ENCODE measurements at regions not wholly inside any gene's neighbourhood (a gene's known extent, or its start where the extent isn't known, plus 50 kb on each side); places are given as distances from the start of the nearest gene placed in this dataset.

DNA sequence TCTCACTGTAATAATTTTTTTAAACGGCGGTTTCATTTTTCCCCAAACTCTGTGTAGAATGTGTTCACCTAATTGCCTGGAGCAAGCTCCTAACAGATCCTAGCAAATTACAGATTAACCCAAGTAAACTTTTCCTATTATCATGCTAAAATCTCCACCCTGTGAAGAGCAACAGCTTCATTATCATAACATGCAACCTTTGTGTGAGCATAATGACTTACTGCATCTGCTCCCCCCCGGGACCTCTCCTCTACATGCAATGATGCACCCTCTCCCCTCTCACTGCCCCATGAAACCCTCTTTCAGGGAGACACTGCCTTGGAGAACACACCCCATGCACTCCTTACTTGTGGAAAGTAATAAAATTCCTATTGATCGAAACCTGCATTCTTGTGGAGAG is 717.0 kb upstream of the TMPRSS15 start:
- 85 to 91% methylated on average over 4 of the region's 4 CpGs for WGBS, 2 donors
- Histone ChIP-seq H3K27me3 (no peaks in the 10 kb centered on the region), H3K4me3 (no peak overlapping the region), H3K4me1 (no peaks in the 10 kb centered on the region), H3K27ac (no peak overlapping the region), H3K36me3 (no peaks in the 10 kb centered on the region), H3K9me3 (no peaks in the 10 kb centered on the region)
- no peak for DNase-seq
- TF ChIP-seq EP300 (IDR thresholded peaks at IDR 0.05) (no peak), POLR2A (IDR thresholded peaks at IDR 0.05) (no peak), POLR2AphosphoS5 (IDR thresholded peaks at IDR 0.05) (no peak)
- TF ChIP-seq, protein P1, sequence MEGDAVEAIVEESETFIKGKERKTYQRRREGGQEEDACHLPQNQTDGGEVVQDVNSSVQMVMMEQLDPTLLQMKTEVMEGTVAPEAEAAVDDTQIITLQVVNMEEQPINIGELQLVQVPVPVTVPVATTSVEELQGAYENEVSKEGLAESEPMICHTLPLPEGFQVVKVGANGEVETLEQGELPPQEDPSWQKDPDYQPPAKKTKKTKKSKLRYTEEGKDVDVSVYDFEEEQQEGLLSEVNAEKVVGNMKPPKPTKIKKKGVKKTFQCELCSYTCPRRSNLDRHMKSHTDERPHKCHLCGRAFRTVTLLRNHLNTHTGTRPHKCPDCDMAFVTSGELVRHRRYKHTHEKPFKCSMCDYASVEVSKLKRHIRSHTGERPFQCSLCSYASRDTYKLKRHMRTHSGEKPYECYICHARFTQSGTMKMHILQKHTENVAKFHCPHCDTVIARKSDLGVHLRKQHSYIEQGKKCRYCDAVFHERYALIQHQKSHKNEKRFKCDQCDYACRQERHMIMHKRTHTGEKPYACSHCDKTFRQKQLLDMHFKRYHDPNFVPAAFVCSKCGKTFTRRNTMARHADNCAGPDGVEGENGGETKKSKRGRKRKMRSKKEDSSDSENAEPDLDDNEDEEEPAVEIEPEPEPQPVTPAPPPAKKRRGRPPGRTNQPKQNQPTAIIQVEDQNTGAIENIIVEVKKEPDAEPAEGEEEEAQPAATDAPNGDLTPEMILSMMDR (IDR thresholded peaks at IDR 0.05), result no peak
- intact Hi-C loops (cut with DNase I), result no loop called here

DNA sequence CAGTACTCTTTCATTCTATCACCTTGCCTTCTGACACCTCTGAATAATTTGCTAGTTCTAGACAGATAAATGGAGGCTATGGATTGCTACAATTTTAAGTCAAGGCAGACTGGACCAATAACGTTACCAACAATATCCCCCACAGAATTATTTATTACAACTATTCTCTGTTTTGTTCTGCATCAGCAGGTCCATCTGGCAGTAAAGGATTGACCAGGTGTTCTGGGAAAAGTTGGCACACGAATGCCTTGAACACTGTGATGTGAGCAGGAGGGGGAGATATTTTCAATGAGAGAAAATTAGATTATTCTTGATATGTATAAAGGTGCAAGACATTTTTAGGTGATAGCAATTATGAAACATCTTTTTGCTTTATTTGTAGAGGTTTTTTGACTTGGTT is 718.8 kb upstream of the TMPRSS15 start:
- Histone ChIP-seq H3K36me3 (no peaks in the 10 kb centered on the region), H3K4me1 (no peaks in the 10 kb centered on the region), H3K4me3 (no peak overlapping the region), H3K27me3 (no peaks in the 10 kb centered on the region), H3K27ac (no peak overlapping the region), H3K9me3 (no peaks in the 10 kb centered on the region)
- 52 to 69% methylated on average over 2 of the region's 2 CpGs for WGBS, 2 donors
- TF ChIP-seq, protein P1 (IDR thresholded peaks at IDR 0.05), result no peak
- TF ChIP-seq POLR2AphosphoS5 (IDR thresholded peaks at IDR 0.05) (no peak), POLR2A (IDR thresholded peaks at IDR 0.05) (no peak), EP300 (IDR thresholded peaks at IDR 0.05) (no peak)
- DNase-seq, result no peak
- intact Hi-C loops (cut with DNase I), result no loop called here

DNA sequence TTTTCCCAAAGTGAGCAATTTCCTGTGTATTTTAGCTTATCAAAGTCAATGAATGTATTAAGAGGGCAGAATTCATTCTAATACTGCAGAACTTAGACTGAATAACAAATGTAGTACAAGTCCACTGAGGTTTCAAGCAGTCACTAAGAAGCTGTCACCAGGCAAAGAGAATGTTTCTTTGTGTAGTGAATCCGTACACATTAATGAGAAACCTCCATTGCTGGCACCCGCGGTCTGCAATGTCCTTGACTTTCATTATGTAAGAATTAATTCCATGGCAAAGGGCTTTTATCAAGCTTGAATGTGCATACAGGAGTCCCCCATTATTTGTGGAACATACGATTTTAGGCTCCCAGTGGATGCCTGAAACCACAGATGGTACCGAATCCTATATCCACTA is 719.5 kb upstream of the TMPRSS15 start:
- Histone ChIP-seq H3K4me3 (no peak overlapping the region), H3K27me3 (no peaks in the 10 kb centered on the region), H3K36me3 (no peaks in the 10 kb centered on the region), H3K9me3 (no peaks in the 10 kb centered on the region), H3K4me1 (no peaks in the 10 kb centered on the region), H3K27ac (no peak overlapping the region)
- no peak for DNase-seq
- TF ChIP-seq EP300 (IDR thresholded peaks at IDR 0.05), result no peak
- no peak for TF ChIP-seq POLR2A (IDR thresholded peaks at IDR 0.05)
- TF ChIP-seq, protein P1 (IDR thresholded peaks at IDR 0.05), result no peak
- TF ChIP-seq POLR2AphosphoS5 (IDR thresholded peaks at IDR 0.05), result no peak
- 84 to 89% methylated on average over 5 of the region's 5 CpGs for WGBS, 2 donors
- intact Hi-C loops (cut with DNase I), result no loop called here

DNA sequence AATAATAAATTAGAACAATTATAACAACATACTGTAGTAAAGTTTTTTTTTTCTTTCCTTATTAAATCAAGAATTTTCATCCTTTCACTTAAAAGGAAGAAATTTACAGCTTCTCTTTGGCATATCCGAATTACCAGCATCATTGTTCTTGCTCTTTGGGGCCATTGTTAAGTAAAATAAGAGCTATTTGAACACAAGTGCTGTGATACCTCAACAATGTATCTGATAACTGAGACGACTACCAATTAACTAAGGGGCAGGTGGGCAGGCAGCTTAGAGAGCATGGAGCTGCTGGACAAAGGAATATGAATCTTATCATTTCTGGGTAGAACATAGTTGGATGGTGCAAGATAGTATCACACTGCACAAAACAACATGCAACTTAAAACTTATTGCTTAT is 719.9 kb upstream of the TMPRSS15 start:
- no peaks in the 10 kb centered on the region for H3K36me3 ChIP-seq
- no peaks in the 10 kb centered on the region for H3K9me3 ChIP-seq
- H3K27ac ChIP-seq, result no peak overlapping the region
- H3K4me1 ChIP-seq, result no peaks in the 10 kb centered on the region
- no peak for DNase-seq
- intact Hi-C loops (cut with DNase I), result no loop called here
- WGBS, 2 donors, result 77 to 78% methylated on average over 2 of the region's 2 CpGs
- no peaks in the 10 kb centered on the region for H3K27me3 ChIP-seq
- TF ChIP-seq POLR2A (IDR thresholded peaks at IDR 0.05), result no peak
- TF ChIP-seq EP300 (IDR thresholded peaks at IDR 0.05), result no peak
- no peak for TF ChIP-seq POLR2AphosphoS5 (IDR thresholded peaks at IDR 0.05)
- TF ChIP-seq, protein P1 (IDR thresholded peaks at IDR 0.05), result no peak
- H3K4me3 ChIP-seq, result no peak overlapping the region

DNA sequence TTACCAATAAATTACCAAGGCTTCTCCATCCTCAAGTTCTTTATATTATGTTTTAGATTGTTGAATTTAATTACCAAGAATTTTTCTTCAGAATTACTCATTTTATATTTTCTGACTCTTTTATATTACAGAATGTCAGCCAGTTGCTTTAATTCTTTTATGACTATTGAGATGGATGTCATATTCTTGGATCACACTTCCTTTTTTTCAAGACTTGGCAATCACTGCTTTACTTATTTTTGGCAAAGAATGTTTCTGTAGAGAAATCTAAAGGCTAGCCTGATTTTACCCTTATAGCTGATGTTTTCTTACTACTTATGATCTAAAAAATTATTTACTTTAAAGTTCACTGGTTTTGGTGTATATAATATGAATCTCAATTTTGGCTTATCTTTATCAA is 721.1 kb upstream of the TMPRSS15 start:
- Histone ChIP-seq H3K4me3 (no peak overlapping the region), H3K9me3 (no peaks in the 10 kb centered on the region), H3K4me1 (no peaks in the 10 kb centered on the region), H3K27ac (no peak overlapping the region), H3K27me3 (no peaks in the 10 kb centered on the region), H3K36me3 (no peaks in the 10 kb centered on the region)
- TF ChIP-seq, protein P1 (IDR thresholded peaks at IDR 0.05), result no peak
- TF ChIP-seq EP300 (IDR thresholded peaks at IDR 0.05) (no peak), POLR2AphosphoS5 (IDR thresholded peaks at IDR 0.05) (no peak), POLR2A (IDR thresholded peaks at IDR 0.05) (no peak)
- intact Hi-C loops (cut with DNase I), result no loop called here
- no peak for DNase-seq
